GM12864 (cell line): ENCODE measurements at regions not wholly inside any gene's neighbourhood (a gene's known extent, or its start where the extent isn't known, plus 50 kb on each side); places are given as distances from the start of the nearest gene placed in this dataset.

Experiments used
- DNase-seq: peaks from one replicate; pipeline ENCODE4 v3.0.0-alpha.2; 2011; ENCODE audit warnings: low read depth
- H3K4me3 ChIP-seq: 2 replicates; pipeline ENCODE4 v1.5.1; 2011; ENCODE audit warnings: mild to moderate bottlenecking, low read depth, low read length, control low read depth
- CTCF ChIP-seq: IDR thresholded peaks from 2 replicates; pipeline ENCODE4 v1.5.1; 2011; ENCODE audit warnings: low read depth, mild to moderate bottlenecking, moderate library complexity, low read length, control low read depth, inconsistent platforms; ENCODE audit errors: missing control alignments

GRCh38 chr12:89762498-89763170, 54.0 kb upstream of the ATP2B1 start:
- DNase-seq: no peak
- no peak overlapping the region for H3K4me3 ChIP-seq
- TF ChIP-seq CTCF: no peak

DNA sequence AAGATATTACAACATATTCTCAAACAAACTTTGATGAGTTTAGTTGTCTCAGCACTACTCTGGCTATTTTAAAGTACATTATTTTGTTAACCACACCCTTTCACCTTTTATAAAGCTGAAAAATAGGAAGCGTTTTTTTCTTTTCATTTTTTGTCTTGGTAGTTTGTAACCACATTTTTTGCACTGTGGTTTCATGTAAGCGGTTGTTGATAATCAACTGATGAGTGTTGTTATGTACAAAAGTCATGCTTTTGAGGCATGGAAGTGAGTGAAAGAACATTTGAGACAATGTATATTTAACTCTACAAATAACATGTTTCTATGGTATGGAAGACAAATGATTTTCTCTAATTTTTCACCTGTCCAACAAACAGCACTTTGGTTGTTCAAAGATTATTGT, 52.1 kb upstream of the ATP2B1 start:
- no peak for DNase-seq
- no peak for TF ChIP-seq CTCF
- no peak overlapping the region for H3K4me3 ChIP-seq
